Astrocyte of the spinal cord (primary cell): ENCODE measurements at regions not wholly inside any gene's neighbourhood (a gene's known extent, or its start where the extent isn't known, plus 50 kb on each side); places are given as distances from the start of the nearest gene placed in this dataset.
"Not testable (repeated sequence)": the region's sequence is repeated elsewhere in the genome, so short reads cannot be mapped to it uniquely, and the experiment has no call there.

Source experiments
- DNase-seq: peaks from one replicate; pipeline ENCODE4 v3.0.0; 2011; ENCODE audit warnings: low read depth, low spot score
- H3K4me3 ChIP-seq: 2 replicates; pipeline ENCODE4 v1.5.1; 2011; ENCODE audit warnings: low read depth, mild to moderate bottlenecking, low read length, moderate library complexity
- CTCF ChIP-seq: IDR thresholded peaks from 2 replicates; pipeline ENCODE4 v1.5.1; 2012; ENCODE audit warnings: low read depth, mild to moderate bottlenecking, low read length, inconsistent platforms
- in situ Hi-C: cut with HindIII; loops from 2 replicates; pipeline ENCODE4 v1.10.0; 2017; ENCODE audit warnings: low sequenced_read_pairs

- in situ Hi-C loops, result no loop called here
- DNase-seq, result no peak
- H3K4me3 ChIP-seq, result no peak overlapping the region
- TF ChIP-seq CTCF, result no peak
Measured at GRCh38 chr2:193428336-193428818, 1233.6 kb upstream of the TMEFF2 start.

DNA sequence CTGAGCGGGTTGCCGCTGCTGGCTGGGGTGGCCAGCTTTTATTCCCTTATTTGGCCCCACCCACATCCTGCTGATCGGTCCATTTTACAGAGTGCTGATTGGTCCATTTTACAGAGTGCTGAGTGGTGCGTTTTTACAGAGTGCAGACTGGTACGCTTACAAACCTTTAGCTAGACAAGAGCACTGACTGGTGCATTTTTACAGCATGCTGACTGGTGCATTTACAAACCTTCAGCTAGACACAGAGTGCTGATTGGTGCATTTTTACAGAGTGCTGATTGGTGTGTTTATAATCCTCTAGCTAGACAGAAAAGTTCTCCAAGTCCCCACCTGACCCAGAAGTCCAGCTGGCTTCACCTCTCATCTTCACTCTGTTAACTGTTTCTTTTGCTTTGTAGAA, 1217.6 kb upstream of the TMEFF2 start:
- in situ Hi-C loops, result not testable (repeated sequence)

GRCh38 chr2:193409951-193410350, 1215.2 kb upstream of the TMEFF2 start:
- no peak for DNase-seq
- in situ Hi-C loops, result no loop called here
- no peak for TF ChIP-seq CTCF
- no peak overlapping the region for H3K4me3 ChIP-seq

More for the DNA sequence above, 1217.6 kb upstream of the TMEFF2 start:
- H3K4me3 ChIP-seq, DNase-seq: not testable (repeated sequence)

DNA sequence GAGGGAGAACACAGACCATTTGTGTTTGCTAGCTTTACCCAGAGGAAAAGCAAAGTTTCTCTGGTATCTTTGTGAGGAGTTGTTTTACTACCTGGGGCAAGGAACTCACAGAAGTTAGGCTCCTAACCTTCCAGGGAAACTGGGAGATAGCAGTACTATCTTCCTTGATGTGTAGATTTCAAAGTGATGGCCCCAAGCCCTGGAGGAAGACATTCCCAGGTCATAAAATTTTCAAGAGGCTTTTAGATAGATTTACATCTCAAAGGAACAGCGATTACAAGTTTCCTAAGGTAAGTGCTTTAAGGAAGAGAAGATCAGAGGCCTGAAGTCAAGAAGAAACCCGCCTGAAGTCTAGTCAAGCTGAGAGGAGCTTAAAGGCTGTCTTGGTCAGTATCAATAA, 1187.8 kb upstream of the TMEFF2 start:
- H3K4me3 ChIP-seq, result no peak overlapping the region
- in situ Hi-C loops, result no loop called here
- no peak for TF ChIP-seq CTCF
- DNase-seq, result no peak

DNA sequence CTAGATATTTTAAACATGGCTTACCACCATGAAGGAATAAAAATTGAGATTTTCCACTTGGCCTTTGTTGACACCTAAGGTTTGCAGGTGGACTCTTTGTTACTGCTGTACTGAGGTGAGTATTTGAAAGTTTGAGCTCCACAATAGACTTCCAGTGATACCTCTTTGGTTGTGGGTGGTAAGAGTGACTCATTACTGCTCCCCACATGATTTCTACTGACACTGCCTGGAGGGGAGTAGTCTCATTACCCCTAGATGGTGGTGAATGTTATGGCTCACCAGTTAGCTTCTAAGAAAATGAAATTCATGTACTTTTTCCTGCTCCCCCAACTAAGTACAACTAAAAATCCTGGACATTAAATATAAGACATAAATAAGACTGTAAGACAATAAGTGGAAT, 1183.1 kb upstream of the TMEFF2 start:
- H3K4me3 ChIP-seq, result no peak overlapping the region
- TF ChIP-seq CTCF, result no peak
- in situ Hi-C loops, result no loop called here
- DNase-seq, result peak; percentile 1

DNA sequence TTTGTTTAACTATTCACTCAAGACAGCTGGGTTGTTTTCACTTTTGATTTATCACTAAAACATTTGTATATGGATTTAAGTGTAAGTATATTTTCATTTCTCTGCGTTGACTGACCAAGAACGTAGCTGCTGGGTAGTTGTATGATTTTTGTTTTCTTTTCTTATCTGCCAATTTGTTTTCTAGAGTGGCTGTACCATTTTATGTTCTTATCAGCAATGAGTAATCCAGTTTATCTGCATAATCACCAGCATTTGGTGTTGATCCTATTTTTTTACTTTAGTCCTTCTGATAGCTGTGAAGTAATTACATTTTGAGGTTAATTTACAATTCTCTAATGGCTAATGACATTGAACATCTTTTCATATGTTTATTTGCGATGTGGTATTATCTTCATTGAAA, 1178.4 kb upstream of the TMEFF2 start:
- no peak for DNase-seq
- in situ Hi-C loops, result no loop called here
- no peak overlapping the region for H3K4me3 ChIP-seq
- TF ChIP-seq CTCF, result no peak

- DNase-seq, result no peak
- in situ Hi-C loops, result no loop called here
- H3K4me3 ChIP-seq, result no peak overlapping the region
- no peak for TF ChIP-seq CTCF
Measured at GRCh38 chr2:193371200-193371599, 1176.5 kb upstream of the TMEFF2 start.
